Neutrophil (primary cell): ENCODE measurements at regions not wholly inside any gene's neighbourhood (a gene's known extent, or its start where the extent isn't known, plus 50 kb on each side); places are given as distances from the start of the nearest gene placed in this dataset.

Experiments used
- H3K27ac ChIP-seq: fragments of 200-600 bp; sonication (generic); 2 replicates; pipeline ENCODE4 v1.5.1; 2016; ENCODE audit warnings: mild to moderate bottlenecking, moderate library complexity
- H3K27me3 ChIP-seq: fragments of 200-600 bp; sonication (generic); 2 replicates; pipeline ENCODE4 v1.6.0; 2016; ENCODE audit warnings: mild to moderate bottlenecking
- H3K36me3 ChIP-seq: fragments of 200-600 bp; sonication (generic); 2 replicates; pipeline ENCODE4 v1.5.1; 2017
- H3K4me1 ChIP-seq, 2 experiments: fragments of 200-600 bp in 1 of 2; sonication (generic) in 1 of 2; 1 replicate in 1 of 2; 2 replicates in 1 of 2; pipeline versions ENCODE4 v1.5.1 to v1.6.1; 2013 to 2016; ENCODE audit warnings: low read depth in 1 of 2, low read length in 1 of 2, mild to moderate bottlenecking in 1 of 2, moderate library complexity in 1 of 2; ENCODE audit not compliant: control insufficient read depth in 1 of 2, insufficient read depth in 1 of 2
- H3K4me3 ChIP-seq, 2 experiments: fragments of 200-600 bp in 1 of 2; sonication (generic) in 1 of 2; 1 replicate in 1 of 2; 2 replicates in 1 of 2; pipeline ENCODE4 v1.5.1; 2013 to 2016; ENCODE audit warnings: low read depth in 1 of 2, low read length in 1 of 2, mild to moderate bottlenecking in 1 of 2, moderate library complexity in 1 of 2
- H3K9me3 ChIP-seq: fragments of 200-600 bp; sonication (generic); 2 replicates; pipeline ENCODE4 v1.5.1; 2016
- CTCF ChIP-seq: fragments of 200-600 bp; sonication (generic); IDR thresholded peaks from 2 replicates; pipeline ENCODE4 v1.5.1; 2016; ENCODE audit warnings: antibody characterized with exemption

DNA sequence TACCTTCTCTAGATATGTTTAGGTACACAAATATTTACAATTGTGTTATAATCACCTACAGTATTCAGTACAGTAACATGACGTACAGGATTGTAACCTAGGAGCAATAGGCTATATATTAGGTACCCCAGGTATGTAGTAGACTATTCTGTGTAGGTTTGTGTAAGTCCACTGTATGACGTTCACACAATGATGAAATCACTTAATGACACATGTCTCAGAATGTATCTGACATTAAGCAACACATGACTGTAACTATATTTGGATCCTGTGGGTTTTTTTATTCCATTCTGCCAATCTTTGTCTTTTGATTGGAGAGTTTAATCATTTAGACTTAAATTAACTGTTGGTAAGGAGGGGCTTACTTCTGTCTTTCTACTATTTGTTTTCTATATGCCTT, 52.1 kb downstream of the STYXL2 start:
- peaks cover 0 to 14% of the 10 kb centered on the region in 2 experiments for H3K4me1 ChIP-seq
- no peak for TF ChIP-seq CTCF
- no peaks in the 10 kb centered on the region for H3K36me3 ChIP-seq
- no peak overlapping the region for H3K27ac ChIP-seq
- H3K9me3 ChIP-seq, result no peaks in the 10 kb centered on the region
- H3K4me3 ChIP-seq, result no peak overlapping the region
- H3K27me3 ChIP-seq, result no peaks in the 10 kb centered on the region

DNA sequence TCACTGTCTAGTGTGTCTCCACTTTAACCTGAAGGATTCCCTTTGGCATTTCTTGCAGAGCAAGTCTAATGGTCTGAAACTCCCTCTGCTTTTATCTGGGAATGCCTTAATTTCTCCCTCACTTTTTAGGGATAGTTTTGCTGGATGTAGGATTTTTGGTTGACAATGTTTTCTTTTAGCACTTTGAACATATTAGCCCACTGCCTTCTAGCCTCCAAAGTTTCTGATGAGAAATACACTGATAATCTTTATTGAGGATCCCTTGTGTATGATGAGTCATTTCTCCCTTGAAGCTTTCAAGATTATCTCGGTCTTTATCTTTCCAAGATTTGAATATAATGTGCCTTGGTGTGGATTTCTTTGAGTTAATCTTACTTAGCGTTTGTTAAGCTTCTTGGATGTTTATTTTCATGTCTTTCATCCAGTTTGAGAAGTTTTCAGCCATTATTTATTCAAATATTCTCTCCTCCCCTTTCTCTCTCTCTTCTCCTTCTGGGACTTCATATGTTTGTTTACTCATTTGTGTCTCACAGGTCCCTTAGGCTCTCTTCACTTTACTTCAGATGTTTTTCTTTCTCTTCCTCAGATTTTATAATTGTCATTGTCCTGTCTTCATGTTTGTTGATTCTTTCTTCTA, 53.1 kb downstream of the STYXL2 start:
- Histone ChIP-seq H3K27ac (no peak overlapping the region), H3K4me1 (peaks cover 0 to 16% of the 10 kb centered on the region in 2 experiments), H3K27me3 (no peaks in the 10 kb centered on the region), H3K9me3 (no peaks in the 10 kb centered on the region), H3K36me3 (no peaks in the 10 kb centered on the region), H3K4me3 (no peak overlapping the region)
- TF ChIP-seq CTCF, result no peak

DNA sequence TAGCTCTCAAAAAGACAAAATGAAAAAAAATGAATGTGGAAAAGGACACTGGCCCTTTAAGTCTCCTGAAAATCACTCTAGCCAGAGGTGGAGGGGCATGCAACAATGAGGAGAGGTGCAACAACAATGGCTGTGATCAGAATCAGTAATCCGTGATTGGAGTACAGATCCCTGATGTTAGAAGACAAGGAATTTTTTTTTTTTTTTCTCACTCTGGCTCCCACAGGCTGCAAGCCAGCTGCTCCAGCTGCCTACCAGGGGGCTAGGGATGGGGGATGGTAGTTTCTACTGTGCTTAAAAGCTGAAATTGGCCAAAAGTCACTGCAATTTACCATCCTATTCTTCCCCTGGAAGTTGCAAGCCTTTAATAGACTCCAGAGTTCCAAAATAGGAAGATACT, 54.5 kb downstream of the STYXL2 start:
- no peaks in the 10 kb centered on the region for H3K36me3 ChIP-seq
- H3K4me1 ChIP-seq, result peaks cover 0 to 25% of the 10 kb centered on the region in 2 experiments
- no peak overlapping the region for H3K27ac ChIP-seq
- no peak for TF ChIP-seq CTCF
- no peaks in the 10 kb centered on the region for H3K27me3 ChIP-seq
- no peaks in the 10 kb centered on the region for H3K9me3 ChIP-seq
- no peak overlapping the region for H3K4me3 ChIP-seq

GRCh38 chr1:167149793-167150491, 56.1 kb downstream of the STYXL2 start:
- Histone ChIP-seq H3K9me3 (no peaks in the 10 kb centered on the region), H3K36me3 (no peaks in the 10 kb centered on the region), H3K27me3 (no peaks in the 10 kb centered on the region), H3K4me1 (peaks cover 0 to 25% of the 10 kb centered on the region in 2 experiments), H3K4me3 (no peak overlapping the region), H3K27ac (no peak overlapping the region)
- no peak for TF ChIP-seq CTCF

DNA sequence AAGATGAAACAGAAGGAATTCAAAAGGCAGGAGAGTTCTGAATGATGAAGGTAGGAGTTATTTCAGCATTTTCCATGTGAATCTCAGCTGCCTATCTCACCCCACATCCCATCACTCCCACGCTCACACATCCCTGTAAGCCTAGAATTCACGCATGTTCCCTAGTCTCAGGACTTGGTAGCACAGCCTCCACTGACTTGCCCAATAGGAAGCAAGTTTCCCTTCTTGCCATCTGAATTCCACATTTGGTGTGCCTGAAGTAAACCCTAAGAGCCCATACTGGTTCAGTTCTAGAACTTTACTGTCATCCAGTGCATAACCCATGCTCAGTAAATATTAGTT, 56.6 kb downstream of the STYXL2 start:
- H3K36me3 ChIP-seq, result no peaks in the 10 kb centered on the region
- no peak overlapping the region for H3K27ac ChIP-seq
- no peak for TF ChIP-seq CTCF
- no peaks in the 10 kb centered on the region for H3K9me3 ChIP-seq
- H3K4me3 ChIP-seq, result no peak overlapping the region
- no peaks in the 10 kb centered on the region for H3K27me3 ChIP-seq
- peaks cover 0 to 25% of the 10 kb centered on the region in 2 experiments for H3K4me1 ChIP-seq
